ENCODE measurements at regions not wholly inside any gene's neighbourhood (a gene's known extent, or its start where the extent isn't known, plus 50 kb on each side); places are given as distances from the start of the nearest gene placed in this dataset.

- Histone ChIP-seq H4K20me1 (ENCODE audit: insufficient read depth) (no peaks in the 10 kb centered on the region), H3K36me3 (ENCODE audit: control insufficient read depth in 1 of 2, insufficient read depth in 2 of 2, low read length in 2 of 2) (no peaks in the 10 kb centered on the region), H3K27ac (ENCODE audit: low read depth, low read length) (no peak overlapping the region), H3K4me1 (ENCODE audit: control insufficient read depth in 1 of 2, insufficient read depth in 2 of 2, low read length in 2 of 2) (no peaks in the 10 kb centered on the region), H3K27me3 (ENCODE audit: insufficient read depth, low read length) (no peaks in the 10 kb centered on the region), H3K4me3 (replicated peaks in 1 of 2; ENCODE audit: low read depth in 1 of 2, low read length in 2 of 2) (no peak overlapping the region), H2AFZ (ENCODE audit: low read depth, low read length, poor library complexity, severe bottlenecking) (no peak overlapping the region), H3K9ac (ENCODE audit: low read length) (no peak overlapping the region), H3K4me2 (ENCODE audit: low read length) (no peak overlapping the region), H3K9me3 (ENCODE audit: control insufficient read depth in 1 of 2, insufficient read depth in 1 of 2, low read depth in 1 of 2, low read length in 2 of 2) (no peaks in the 10 kb centered on the region), H3K9me2 (ENCODE audit: insufficient read depth) (no peaks in the 10 kb centered on the region), H3K79me2 (ENCODE audit: insufficient read depth, low read length) (no peaks in the 10 kb centered on the region)
- DNase-seq (ENCODE audit: low read depth, low spot score) (no peak), ATAC-seq (no peak)
- no TSS peak for BruUV-seq (replicated peaks)
- RAD21 ChIA-PET (ENCODE audit: low non-redundant PET in 1 of 2, low total read pairs in 2 of 2, uncharacterized antibody in 2 of 2, unreplicated experiment in 2 of 2) = no interaction called here
- CTCF ChIA-PET = no interaction called here
- intact Hi-C loops (cut with micrococcal nuclease) = no loop called here
- POLR2A ChIA-PET = no interaction called here
- TF ChIP-seq REST (IDR thresholded peaks at IDR 0.05; ENCODE audit: low read depth) (no peak), ELF1 (IDR thresholded peaks at IDR 0.05; ENCODE audit: borderline replicate concordance, low read depth) (no peak), SIN3A (IDR thresholded peaks at IDR 0.05; ENCODE audit: low read depth) (no peak), FOSL1 (IDR thresholded peaks at IDR 0.05; ENCODE audit: low read depth) (no peak)
These were observed 658.4 kb downstream of the EFNA5 start for GRCh38 chr5:107012371-107012770.

- Histone ChIP-seq H3K79me2 (ENCODE audit: insufficient read depth, low read length) (no peaks in the 10 kb centered on the region), H3K27ac (ENCODE audit: low read depth, low read length) (no peak overlapping the region), H3K27me3 (ENCODE audit: insufficient read depth, low read length) (no peaks in the 10 kb centered on the region), H3K4me2 (ENCODE audit: low read length) (no peak overlapping the region), H3K9me2 (ENCODE audit: insufficient read depth) (no peaks in the 10 kb centered on the region), H3K9ac (ENCODE audit: low read length) (no peak overlapping the region), H3K9me3 (ENCODE audit: control insufficient read depth in 1 of 2, insufficient read depth in 1 of 2, low read depth in 1 of 2, low read length in 2 of 2) (no peaks in the 10 kb centered on the region), H2AFZ (ENCODE audit: low read depth, low read length, poor library complexity, severe bottlenecking) (no peak overlapping the region), H3K36me3 (ENCODE audit: control insufficient read depth in 1 of 2, insufficient read depth in 2 of 2, low read length in 2 of 2) (no peaks in the 10 kb centered on the region), H3K4me1 (ENCODE audit: control insufficient read depth in 1 of 2, insufficient read depth in 2 of 2, low read length in 2 of 2) (no peaks in the 10 kb centered on the region), H4K20me1 (ENCODE audit: insufficient read depth) (no peaks in the 10 kb centered on the region), H3K4me3 (replicated peaks in 1 of 2; ENCODE audit: low read depth in 1 of 2, low read length in 2 of 2) (no peak overlapping the region)
- ChIA-PET POLR2A (no interaction called here), RAD21 (ENCODE audit: low non-redundant PET in 1 of 2, low total read pairs in 2 of 2, uncharacterized antibody in 2 of 2, unreplicated experiment in 2 of 2) (no interaction called here), CTCF (no interaction called here)
- intact Hi-C loops (cut with micrococcal nuclease) = no loop called here
- no TSS peak for BruUV-seq (replicated peaks)
- DNase-seq (ENCODE audit: low read depth, low spot score) (no peak), ATAC-seq (no peak)
- TF ChIP-seq POLR2A (IDR thresholded peaks at IDR 0.05; ENCODE audit: borderline replicate concordance, extremely low read depth, insufficient read depth, insufficient read length) = no peak
- no peak for TF ChIP-seq ELF1 (IDR thresholded peaks at IDR 0.05; ENCODE audit: borderline replicate concordance, low read depth)
- no peak for TF ChIP-seq REST (IDR thresholded peaks at IDR 0.05; ENCODE audit: low read depth)
- TF ChIP-seq ZFX (IDR thresholded peaks at IDR 0.05) = no peak
- no peak for TF ChIP-seq MAX (IDR thresholded peaks at IDR 0.05)
- TF ChIP-seq CEBPB (IDR thresholded peaks at IDR 0.05; ENCODE audit: low read depth) = no peak
- no peak for TF ChIP-seq JUND (IDR thresholded peaks at IDR 0.05)
- TF ChIP-seq SP1 (IDR thresholded peaks at IDR 0.05; ENCODE audit: low read depth) = no peak
- no peak for TF ChIP-seq EGR1 (IDR thresholded peaks at IDR 0.05; ENCODE audit: low read depth)
- no peak for TF ChIP-seq TCF7L2 (IDR thresholded peaks at IDR 0.05; ENCODE audit: borderline replicate concordance, extremely low read depth, insufficient read depth, insufficient read length)
- TF ChIP-seq ZNF274 (IDR thresholded peaks at IDR 0.05; ENCODE audit: low read depth, low read length) = no peak
These were observed 659.1 kb downstream of the EFNA5 start for GRCh38 chr5:107011605-107012004.

Data from HCT116 (cell line).